DND-41 (cell line): ENCODE measurements at regions not wholly inside any gene's neighbourhood (a gene's known extent, or its start where the extent isn't known, plus 50 kb on each side); places are given as distances from the start of the nearest gene placed in this dataset.

Experiments
- ATAC-seq: fragments of 200-7000 bp; cut with Tn5 transposase; 3 replicates; pipeline ENCODE4 v1.9.1; 2021; ENCODE audit warnings: low read depth; ENCODE audit not compliant: insufficient read depth
- DNase-seq: peaks from one replicate; pipeline ENCODE4 v3.0.0-alpha.2; 2020
- H2AFZ ChIP-seq: 2 replicates; pipeline ENCODE4 v1.6.0; 2012; ENCODE audit warnings: low read depth, low read length
- H3K27ac ChIP-seq: 2 replicates; pipeline ENCODE4 v1.5.1; 2012; ENCODE audit warnings: low read length, inconsistent platforms
- H3K27me3 ChIP-seq: fragments of 200-600 bp; sonication (generic); 2 replicates; pipeline ENCODE4 v1.6.0; 2012; ENCODE audit warnings: low read length, mild to moderate bottlenecking, inconsistent platforms; ENCODE audit not compliant: insufficient read depth, poor library complexity
- H3K36me3 ChIP-seq: 2 replicates; pipeline ENCODE4 v1.5.1; 2012; ENCODE audit warnings: low read length, inconsistent platforms; ENCODE audit not compliant: insufficient read depth
- H3K4me1 ChIP-seq: 2 replicates; pipeline ENCODE4 v1.5.1; 2012; ENCODE audit warnings: mild to moderate bottlenecking, low read length; ENCODE audit not compliant: insufficient read depth
- H3K4me2 ChIP-seq: 2 replicates; pipeline ENCODE4 v1.6.0; 2012; ENCODE audit warnings: mild to moderate bottlenecking, moderate library complexity, low read length, inconsistent platforms; ENCODE audit not compliant: insufficient read depth
- H3K4me3 ChIP-seq, 2 experiments: fragments of 200-600 bp in 1 of 2; shearing (Covaris generic) in 1 of 2; 2 replicates each; pipeline ENCODE4 v1.5.1; 2012 to 2016; ENCODE audit warnings: inconsistent platforms in 2 of 2, low read length in 2 of 2, mild to moderate bottlenecking in 2 of 2, low read depth in 1 of 2, moderate library complexity in 1 of 2
- H3K79me2 ChIP-seq: 2 replicates; pipeline ENCODE4 v1.6.0; 2012; ENCODE audit warnings: low read length, inconsistent platforms; ENCODE audit not compliant: insufficient read depth
- H3K9ac ChIP-seq: 2 replicates; pipeline ENCODE4 v1.6.0; 2012; ENCODE audit warnings: low read depth, mild to moderate bottlenecking, inconsistent platforms, low read length, moderate library complexity
- H3K9me3 ChIP-seq: 2 replicates; pipeline ENCODE4 v1.5.1; 2012; ENCODE audit warnings: low read length, moderate library complexity, mild to moderate bottlenecking, inconsistent platforms; ENCODE audit not compliant: insufficient read depth, severe bottlenecking
- H4K20me1 ChIP-seq: 2 replicates; pipeline ENCODE4 v1.6.0; 2012; ENCODE audit warnings: low read length; ENCODE audit not compliant: insufficient read depth
- EZH2 ChIP-seq: IDR thresholded peaks from 3 replicates; pipeline ENCODE4 v1.6.1; 2012; ENCODE audit warnings: borderline replicate concordance, low read depth, mild to moderate bottlenecking, moderate library complexity, low read length, inconsistent platforms; ENCODE audit not compliant: severe bottlenecking
- TF ChIP-seq, protein P1 (sequence below): IDR thresholded peaks from 2 replicates; pipeline ENCODE4 v1.5.1; 2012; ENCODE audit warnings: borderline replicate concordance, low read length, moderate library complexity, mild to moderate bottlenecking; ENCODE audit not compliant: poor library complexity, severe bottlenecking; ENCODE audit errors: extremely low read depth

DNA sequence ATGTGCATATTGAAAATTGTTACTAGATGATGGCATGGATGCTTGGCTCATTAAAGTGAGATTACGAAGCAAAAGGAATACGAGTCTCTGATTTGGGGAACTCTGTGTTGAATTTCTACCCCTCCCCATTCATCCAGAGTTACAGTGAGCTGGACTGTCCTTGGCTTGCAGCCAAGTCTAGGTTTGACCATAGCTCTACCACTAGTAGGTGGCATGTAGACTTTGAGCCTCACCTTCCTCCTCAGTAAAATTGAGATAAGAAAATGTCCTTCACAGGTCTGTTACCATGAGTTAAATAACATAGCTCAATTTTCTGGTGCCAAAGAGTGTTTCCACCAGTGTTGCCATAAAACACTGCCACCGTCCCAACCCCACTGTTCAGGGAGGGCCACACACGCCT lies 727.6 kb upstream of the ID2 start:
- Histone ChIP-seq H3K27ac (no peak overlapping the region), H3K4me1 (no peaks in the 10 kb centered on the region), H4K20me1 (no peaks in the 10 kb centered on the region), H3K36me3 (no peaks in the 10 kb centered on the region), H3K4me3 (no peak overlapping the region), H3K79me2 (no peaks in the 10 kb centered on the region), H3K27me3 (no peaks in the 10 kb centered on the region), H3K9me3 (no peaks in the 10 kb centered on the region), H3K4me2 (no peak overlapping the region), H3K9ac (no peak overlapping the region), H2AFZ (no peak overlapping the region)
- DNase-seq (no peak), ATAC-seq (no peak)
- no peak for TF ChIP-seq EZH2
- TF ChIP-seq, protein P1, sequence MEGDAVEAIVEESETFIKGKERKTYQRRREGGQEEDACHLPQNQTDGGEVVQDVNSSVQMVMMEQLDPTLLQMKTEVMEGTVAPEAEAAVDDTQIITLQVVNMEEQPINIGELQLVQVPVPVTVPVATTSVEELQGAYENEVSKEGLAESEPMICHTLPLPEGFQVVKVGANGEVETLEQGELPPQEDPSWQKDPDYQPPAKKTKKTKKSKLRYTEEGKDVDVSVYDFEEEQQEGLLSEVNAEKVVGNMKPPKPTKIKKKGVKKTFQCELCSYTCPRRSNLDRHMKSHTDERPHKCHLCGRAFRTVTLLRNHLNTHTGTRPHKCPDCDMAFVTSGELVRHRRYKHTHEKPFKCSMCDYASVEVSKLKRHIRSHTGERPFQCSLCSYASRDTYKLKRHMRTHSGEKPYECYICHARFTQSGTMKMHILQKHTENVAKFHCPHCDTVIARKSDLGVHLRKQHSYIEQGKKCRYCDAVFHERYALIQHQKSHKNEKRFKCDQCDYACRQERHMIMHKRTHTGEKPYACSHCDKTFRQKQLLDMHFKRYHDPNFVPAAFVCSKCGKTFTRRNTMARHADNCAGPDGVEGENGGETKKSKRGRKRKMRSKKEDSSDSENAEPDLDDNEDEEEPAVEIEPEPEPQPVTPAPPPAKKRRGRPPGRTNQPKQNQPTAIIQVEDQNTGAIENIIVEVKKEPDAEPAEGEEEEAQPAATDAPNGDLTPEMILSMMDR, result no peak

DNA sequence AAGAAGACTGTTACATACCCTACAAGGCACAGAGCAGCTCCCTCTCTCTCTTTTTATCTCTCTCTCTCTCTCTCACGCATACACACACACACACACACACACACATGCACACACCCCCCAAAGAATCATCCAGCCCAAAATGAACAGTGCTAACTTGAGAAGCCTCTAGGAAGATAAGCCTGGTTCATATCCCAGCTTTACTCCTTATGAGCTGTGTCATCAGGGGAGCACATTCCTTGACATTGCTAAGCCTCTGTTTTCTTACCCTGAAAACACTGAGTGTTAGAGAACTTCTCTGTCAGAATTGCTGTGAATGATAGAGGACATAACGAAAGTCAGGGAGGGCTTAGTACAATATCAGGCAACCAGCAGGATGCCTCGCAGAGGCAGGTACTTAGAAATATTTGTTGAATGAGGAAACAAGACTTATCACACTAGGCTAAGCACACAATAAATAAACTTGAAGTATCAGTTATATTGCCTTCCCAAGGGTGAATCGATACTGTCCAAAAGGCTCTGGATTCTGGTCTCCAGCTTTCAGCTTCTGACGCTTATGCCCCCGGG lies 725.6 kb upstream of the ID2 start:
- H3K79me2 ChIP-seq, result no peaks in the 10 kb centered on the region
- no peaks in the 10 kb centered on the region for H3K27me3 ChIP-seq
- no peak overlapping the region for H3K4me3 ChIP-seq
- no peaks in the 10 kb centered on the region for H3K36me3 ChIP-seq
- no peak for TF ChIP-seq EZH2
- TF ChIP-seq, protein P1, result no peak
- no peak overlapping the region for H3K27ac ChIP-seq
- H3K4me1 ChIP-seq, result no peaks in the 10 kb centered on the region
- DNase-seq, result no peak
- H4K20me1 ChIP-seq, result no peaks in the 10 kb centered on the region
- no peaks in the 10 kb centered on the region for H3K9me3 ChIP-seq
- no peak overlapping the region for H2AFZ ChIP-seq
- ATAC-seq, result no peak
- H3K4me2 ChIP-seq, result no peak overlapping the region
- no peak overlapping the region for H3K9ac ChIP-seq

DNA sequence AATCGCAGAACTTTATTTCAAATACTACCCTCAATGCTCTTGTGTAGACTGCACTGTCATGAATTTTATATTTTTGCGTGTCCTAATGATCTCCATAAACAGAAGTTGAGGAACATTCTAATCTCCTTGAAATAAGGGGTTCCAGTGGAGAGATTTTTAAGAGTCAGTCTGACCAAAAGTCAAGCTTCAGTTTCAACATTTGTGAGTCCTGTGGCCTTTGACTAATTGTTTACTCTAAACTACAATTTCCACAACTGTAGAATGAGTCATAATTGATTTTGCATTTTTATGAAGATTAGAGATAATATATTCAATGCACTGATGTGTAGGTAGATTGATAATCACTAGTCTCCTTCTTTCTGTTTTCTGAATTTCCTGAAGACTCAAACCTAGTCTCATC lies 720.3 kb upstream of the ID2 start:
- Histone ChIP-seq H3K27ac (no peak overlapping the region), H3K9ac (no peak overlapping the region), H4K20me1 (no peaks in the 10 kb centered on the region), H3K4me3 (no peak overlapping the region), H3K36me3 (no peaks in the 10 kb centered on the region), H3K4me1 (no peaks in the 10 kb centered on the region), H3K79me2 (no peaks in the 10 kb centered on the region), H3K9me3 (no peaks in the 10 kb centered on the region), H3K27me3 (no peaks in the 10 kb centered on the region), H3K4me2 (no peak overlapping the region), H2AFZ (no peak overlapping the region)
- DNase-seq, result no peak
- ATAC-seq, result no peak
- TF ChIP-seq, protein P1, result no peak
- TF ChIP-seq EZH2, result no peak

DNA sequence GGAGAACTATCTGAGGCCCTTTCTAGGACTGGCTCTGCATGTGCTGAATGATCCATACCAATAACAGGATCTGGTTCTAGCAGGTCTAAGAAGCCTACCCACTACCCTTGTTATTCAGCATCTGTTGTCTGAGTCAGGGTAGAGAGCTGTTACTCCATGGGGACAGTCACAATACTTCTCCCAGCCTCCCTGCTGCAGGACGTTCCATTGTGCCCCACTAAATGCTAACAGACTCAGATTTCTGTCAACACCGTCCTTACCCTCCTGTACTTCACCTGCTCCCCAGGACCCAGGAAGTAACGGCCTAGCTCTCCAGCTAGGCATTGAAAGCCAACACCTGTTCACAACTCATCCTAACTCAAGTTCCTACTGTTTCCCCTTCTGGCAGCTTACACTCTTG lies 719.7 kb upstream of the ID2 start:
- ATAC-seq (no peak), DNase-seq (no peak)
- Histone ChIP-seq H2AFZ (no peak overlapping the region), H4K20me1 (no peaks in the 10 kb centered on the region), H3K4me1 (no peaks in the 10 kb centered on the region), H3K27ac (no peak overlapping the region), H3K79me2 (no peaks in the 10 kb centered on the region), H3K4me3 (no peak overlapping the region), H3K27me3 (no peaks in the 10 kb centered on the region), H3K4me2 (no peak overlapping the region), H3K36me3 (no peaks in the 10 kb centered on the region), H3K9ac (no peak overlapping the region), H3K9me3 (no peaks in the 10 kb centered on the region)
- TF ChIP-seq EZH2, result no peak
- TF ChIP-seq, protein P1, result no peak
